ENCODE measurements at regions not wholly inside any gene's neighbourhood (a gene's known extent, or its start where the extent isn't known, plus 50 kb on each side); places are given as distances from the start of the nearest gene placed in this dataset.

- TF ChIP-seq CTCF (conservative IDR thresholded peaks at IDR 0.05; ENCODE audit: low read length) (no peak), EZH2phosphoT487 (IDR thresholded peaks at IDR 0.05; ENCODE audit: borderline replicate concordance) (no peak)
Measured at GRCh38 chr1:170840371-170840770, 95.0 kb upstream of the MROH9 start.

All from Loucy (cell line).